Erythroblast (primary cell): ENCODE measurements at regions not wholly inside any gene's neighbourhood (a gene's known extent, or its start where the extent isn't known, plus 50 kb on each side); places are given as distances from the start of the nearest gene placed in this dataset.

Source experiments
- GATA1 ChIP-seq: IDR thresholded peaks from 2 replicates; pipeline ENCODE4 v1.6.1; 2011; ENCODE audit warnings: low read depth, mild to moderate bottlenecking, control low read depth, low read length, moderate library complexity
- POLR2A ChIP-seq: IDR thresholded peaks from 2 replicates; pipeline ENCODE4 v1.6.1; 2011; ENCODE audit warnings: mild to moderate bottlenecking, low read length

- TF ChIP-seq POLR2A, result no peak
- TF ChIP-seq GATA1, result no peak
These were observed 388.0 kb upstream of the ZNF804A start for GRCh38 chr2:184210329-184210728.
